ENCODE measurements at regions not wholly inside any gene's neighbourhood (a gene's known extent, or its start where the extent isn't known, plus 50 kb on each side); places are given as distances from the start of the nearest gene placed in this dataset.

DNA sequence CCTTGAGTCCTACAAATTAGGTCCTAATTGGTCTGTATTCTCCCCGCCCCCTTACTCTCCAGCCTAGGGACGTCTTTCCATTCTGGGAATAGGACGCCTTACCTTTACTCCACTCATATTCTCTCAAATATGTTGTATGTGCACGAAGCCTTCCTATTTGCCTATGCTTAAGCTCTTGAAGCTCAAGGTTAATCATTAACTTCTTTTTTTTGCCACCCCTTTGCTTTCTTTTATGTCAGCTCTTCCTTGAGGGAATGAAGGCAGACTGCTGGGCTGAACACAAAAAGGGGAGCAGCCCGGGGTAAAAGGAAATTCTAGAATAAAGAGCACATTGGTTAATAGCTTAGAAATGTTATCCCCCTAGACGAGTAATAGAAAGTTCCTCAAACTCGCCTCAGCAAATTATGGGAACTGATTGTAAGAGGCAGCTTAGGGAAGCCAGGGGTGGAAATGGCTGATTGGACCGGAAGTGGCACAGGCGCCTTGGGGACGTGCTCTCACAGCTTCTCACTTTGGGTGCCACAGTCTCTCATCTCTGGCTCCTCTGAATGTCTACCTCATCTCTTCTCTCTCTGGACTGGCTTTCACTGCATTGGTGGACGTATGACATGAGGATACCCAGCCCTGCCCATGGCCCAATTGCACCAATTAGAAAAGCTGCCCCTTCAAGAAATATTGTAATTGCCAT is 122.3 kb upstream of the IL12B start:
- TF ChIP-seq, protein P1, sequence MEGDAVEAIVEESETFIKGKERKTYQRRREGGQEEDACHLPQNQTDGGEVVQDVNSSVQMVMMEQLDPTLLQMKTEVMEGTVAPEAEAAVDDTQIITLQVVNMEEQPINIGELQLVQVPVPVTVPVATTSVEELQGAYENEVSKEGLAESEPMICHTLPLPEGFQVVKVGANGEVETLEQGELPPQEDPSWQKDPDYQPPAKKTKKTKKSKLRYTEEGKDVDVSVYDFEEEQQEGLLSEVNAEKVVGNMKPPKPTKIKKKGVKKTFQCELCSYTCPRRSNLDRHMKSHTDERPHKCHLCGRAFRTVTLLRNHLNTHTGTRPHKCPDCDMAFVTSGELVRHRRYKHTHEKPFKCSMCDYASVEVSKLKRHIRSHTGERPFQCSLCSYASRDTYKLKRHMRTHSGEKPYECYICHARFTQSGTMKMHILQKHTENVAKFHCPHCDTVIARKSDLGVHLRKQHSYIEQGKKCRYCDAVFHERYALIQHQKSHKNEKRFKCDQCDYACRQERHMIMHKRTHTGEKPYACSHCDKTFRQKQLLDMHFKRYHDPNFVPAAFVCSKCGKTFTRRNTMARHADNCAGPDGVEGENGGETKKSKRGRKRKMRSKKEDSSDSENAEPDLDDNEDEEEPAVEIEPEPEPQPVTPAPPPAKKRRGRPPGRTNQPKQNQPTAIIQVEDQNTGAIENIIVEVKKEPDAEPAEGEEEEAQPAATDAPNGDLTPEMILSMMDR (IDR thresholded peaks at IDR 0.05), result no peak
- no peak for TF ChIP-seq ZFX (IDR thresholded peaks at IDR 0.05; ENCODE audit: borderline replicate concordance)
